Activated T-helper 1 cell treated with anti-CD3 and anti-CD28 coated beads, Interleukin-2, amount 50 U/mL, for 16 hours (primary cell): ENCODE measurements at regions not wholly inside any gene's neighbourhood (a gene's known extent, or its start where the extent isn't known, plus 50 kb on each side); places are given as distances from the start of the nearest gene placed in this dataset.
A peak's percentile ranks its signal among the peaks of the same experiment; 100 is the strongest.

Experiments used
- DNase-seq, 2 donors: peaks; one replicate each; pipeline ENCODE4 v3.0.0-alpha.2; 2020; ENCODE audit warnings: low read depth in 1 of 2, low spot score in 1 of 2

DNA sequence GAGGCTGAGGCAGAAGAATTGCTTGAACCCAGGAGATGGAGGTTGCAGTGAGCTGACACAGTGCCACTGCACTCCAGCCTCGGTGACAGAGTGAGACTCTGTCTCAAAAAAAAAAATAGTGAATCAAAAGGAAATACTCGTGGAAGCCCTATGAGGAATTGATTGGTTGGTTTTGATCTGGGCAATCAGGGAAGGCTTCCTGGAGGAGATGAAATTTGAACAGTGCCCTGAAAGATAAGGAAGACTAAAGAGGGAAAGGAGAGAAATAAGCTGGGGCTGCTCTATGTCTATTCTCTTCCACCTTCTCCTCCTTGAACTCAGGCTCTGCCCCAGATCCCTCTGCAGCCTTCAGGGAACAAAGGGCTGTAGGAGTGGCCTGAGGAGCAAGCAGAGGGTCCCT is 54.1 kb downstream of the IRF2BPL start:
- no peak for DNase-seq

DNA sequence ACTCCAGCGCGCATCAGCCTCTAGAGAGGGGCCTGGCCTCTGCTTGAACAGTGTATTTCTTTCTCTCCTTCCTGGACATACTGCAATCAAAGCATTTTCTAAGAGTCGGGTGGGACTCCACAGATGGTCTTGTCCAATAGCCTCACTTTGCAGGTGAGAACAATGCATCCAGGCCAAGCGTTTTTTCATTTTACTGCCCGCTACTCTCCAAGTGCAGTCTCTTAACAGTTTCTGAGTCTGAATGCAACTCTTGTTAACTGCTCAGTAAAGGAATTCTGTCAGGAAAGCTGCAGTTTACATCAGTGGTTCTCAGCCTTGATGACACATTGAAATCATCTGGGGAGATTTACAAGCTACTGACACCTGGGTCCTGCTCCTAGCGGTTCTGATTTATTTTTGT is 57.0 kb downstream of the IRF2BPL start:
- no peak for DNase-seq

DNA sequence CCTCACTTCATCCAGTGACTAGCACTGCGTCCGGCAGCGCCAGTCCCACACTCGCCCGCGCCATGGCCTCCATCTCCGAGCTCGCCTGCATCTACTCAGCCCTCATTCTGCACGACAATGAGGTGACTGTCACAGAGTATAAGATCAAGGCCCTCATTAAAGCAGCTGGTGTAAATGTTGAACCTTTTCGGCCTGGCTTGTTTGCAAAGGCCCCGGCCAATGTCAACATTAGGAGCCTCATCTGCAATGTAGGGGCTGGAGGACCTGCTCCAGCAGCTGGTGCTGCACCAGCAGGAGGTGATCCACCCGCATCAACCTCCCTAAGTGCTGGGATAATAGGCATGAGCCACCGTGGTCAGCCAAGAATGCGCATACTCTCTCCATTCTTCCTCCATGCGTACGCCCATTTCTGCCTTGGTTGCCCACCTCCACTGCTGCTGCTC is 59.9 kb downstream of the IRF2BPL start:
- no peak for DNase-seq

DNA sequence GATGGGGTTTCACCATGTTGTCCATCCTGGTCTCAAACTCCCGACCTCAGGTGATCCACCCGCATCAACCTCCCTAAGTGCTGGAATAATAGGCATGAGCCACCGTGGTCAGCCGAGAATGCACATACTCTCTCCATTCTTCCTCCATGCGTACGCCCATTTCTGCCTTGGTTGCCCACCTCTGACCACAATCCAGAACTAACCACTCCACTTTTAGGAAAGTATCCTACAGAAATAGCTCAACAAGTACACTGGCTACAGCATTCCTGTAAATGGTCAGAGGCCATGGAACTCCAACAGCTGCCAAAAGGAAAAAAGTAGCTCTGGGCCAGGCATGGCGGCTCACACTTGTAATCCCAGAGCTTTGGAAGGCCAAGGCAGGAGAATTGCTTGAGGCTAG is 60.7 kb downstream of the IRF2BPL start:
- no peak for DNase-seq

DNA sequence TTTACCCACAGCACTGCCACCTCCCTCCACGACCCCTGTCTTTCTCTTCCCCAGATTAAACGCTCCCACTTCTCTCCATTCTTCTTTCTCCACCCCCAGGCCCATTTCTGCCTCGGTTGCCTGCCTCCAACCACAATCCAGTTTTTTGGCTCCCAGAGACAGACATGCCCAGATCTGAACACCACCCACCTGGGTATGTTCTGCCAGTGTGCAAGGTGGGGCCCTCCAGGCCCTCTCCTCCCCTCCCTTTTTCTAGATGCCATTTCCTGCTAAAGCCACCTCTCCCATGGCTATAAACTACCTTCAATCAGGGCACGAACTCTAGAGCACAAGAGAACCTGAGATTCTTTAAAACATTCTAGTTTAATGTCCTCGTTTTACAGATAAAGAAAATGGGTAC is 63.3 kb downstream of the IRF2BPL start:
- DNase-seq: no peak

DNA sequence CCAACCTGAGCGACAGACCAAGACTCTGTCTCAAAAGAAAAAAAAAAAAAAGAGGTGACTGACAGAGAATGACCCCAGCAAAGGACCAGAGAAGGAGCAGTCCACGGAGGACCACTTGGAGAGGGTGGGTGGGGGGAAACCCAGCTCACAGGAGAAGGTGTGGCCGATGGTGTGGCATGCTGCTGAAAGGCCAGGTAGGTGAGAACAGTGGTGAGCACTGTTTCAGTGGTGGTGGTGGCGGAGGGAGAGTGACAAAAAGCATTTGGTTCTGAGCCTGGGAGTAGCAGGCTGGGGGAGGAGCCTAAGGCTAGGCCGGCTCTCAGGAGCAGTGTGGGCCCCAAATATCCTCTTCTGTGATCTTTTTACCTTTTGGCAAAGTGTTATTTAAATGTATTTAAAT is 63.8 kb downstream of the IRF2BPL start:
- no peak for DNase-seq

DNA sequence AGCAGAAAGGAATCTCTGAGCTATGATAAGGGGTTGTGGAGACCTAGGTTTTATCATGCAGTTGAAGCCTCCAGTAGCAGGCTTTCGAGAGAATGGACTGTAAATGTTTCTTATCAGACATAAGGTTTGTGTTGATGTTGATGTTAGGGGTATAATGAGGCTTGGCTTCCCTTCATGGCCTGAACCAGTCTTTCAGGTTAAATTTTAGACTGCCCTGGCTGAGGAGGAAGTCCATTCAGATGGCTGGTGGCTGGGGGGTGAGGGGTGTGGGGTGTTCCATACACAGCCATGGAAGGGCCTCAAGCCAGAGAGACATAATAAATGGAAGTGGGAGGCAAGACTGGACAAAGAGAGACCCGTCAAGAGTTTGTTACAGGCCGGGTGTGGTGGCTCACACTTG is 65.1 kb downstream of the IRF2BPL start:
- no peak for DNase-seq

DNA sequence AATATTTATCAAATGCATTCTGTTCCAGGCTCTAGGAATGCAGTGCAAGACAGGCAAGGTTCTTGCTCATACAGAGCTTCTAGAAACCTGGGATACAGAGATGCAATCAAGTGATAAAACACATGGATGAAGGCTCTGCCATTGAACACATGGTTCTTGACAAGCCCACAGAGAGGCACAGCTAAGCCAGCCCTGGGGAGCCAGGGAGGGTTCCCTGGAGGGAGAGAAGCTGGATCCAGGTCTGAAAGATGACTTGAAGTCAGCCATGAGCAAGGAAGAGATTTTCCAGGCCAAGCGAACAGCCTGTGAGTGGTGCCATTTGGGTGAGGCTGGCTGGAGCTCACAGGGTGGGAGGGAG is 66.2 kb downstream of the IRF2BPL start:
- no peak for DNase-seq

DNA sequence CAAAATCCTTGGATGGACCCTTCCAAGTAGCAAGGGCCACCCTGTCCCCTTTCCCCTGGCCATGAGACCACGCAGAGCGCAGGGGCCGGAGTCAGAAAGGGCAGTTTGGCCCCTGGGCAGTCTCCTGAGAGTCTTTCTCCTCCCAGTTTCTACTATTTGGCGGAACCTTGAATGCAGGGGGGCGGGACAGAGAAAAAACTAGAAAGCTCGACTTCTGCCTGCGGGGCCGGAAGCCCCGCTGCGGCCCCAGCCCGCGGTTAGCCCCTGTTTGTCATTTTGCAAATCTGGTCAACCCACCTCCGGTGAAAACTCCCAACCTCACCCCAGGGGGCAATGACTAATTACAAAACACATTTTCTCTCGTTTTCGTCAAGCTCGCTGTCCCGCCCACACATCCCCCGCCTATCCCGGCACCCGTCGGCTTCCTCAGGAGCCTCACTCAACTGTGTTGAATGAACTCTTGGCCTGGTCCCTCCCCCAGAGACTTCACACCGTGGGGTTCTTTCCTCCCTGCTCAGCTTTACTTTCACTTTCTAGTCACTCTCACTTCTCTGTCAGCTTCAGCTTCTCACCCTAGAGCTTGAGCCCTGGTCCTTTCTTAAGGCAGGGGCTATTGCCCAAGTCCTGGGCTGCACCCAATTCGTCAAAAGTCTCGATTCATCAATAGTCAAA is 66.7 kb downstream of the IRF2BPL start:
- DNase-seq: peak; percentile 81 to 92

DNA sequence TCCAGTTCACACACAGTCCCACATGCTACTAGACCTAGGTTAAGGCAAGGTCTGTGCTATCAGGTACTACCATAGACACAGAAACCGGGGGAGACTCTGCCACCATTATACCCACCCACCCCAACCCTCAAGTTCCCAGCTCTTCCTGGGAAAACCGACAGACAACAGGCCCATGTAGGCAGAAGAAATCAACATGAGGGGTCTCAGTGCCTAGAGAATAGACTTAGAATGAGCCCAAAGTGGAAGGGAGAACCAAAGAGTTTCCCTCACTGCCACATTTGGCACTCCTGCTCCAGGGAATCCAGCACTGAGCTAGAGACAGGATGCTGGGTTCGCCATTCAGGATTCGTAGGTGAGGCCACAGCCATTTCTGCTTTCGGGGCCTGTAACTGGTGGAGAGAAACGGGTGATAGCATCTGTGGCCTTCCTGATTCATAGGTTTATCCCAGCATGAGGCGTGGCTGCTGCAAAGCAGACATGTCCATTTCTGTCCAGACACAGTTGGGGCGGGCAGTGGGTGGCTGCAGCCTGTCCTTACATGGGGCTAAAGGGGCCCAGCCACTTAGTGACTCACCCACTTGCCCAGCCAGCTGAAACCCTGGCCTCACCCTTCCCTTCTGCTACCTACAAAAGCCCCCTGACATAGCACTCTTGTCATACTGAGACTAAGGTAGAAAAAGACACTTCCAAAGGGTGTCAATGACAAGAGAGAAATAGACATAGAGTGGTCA is 69.4 kb downstream of the IRF2BPL start:
- DNase-seq: no peak

DNA sequence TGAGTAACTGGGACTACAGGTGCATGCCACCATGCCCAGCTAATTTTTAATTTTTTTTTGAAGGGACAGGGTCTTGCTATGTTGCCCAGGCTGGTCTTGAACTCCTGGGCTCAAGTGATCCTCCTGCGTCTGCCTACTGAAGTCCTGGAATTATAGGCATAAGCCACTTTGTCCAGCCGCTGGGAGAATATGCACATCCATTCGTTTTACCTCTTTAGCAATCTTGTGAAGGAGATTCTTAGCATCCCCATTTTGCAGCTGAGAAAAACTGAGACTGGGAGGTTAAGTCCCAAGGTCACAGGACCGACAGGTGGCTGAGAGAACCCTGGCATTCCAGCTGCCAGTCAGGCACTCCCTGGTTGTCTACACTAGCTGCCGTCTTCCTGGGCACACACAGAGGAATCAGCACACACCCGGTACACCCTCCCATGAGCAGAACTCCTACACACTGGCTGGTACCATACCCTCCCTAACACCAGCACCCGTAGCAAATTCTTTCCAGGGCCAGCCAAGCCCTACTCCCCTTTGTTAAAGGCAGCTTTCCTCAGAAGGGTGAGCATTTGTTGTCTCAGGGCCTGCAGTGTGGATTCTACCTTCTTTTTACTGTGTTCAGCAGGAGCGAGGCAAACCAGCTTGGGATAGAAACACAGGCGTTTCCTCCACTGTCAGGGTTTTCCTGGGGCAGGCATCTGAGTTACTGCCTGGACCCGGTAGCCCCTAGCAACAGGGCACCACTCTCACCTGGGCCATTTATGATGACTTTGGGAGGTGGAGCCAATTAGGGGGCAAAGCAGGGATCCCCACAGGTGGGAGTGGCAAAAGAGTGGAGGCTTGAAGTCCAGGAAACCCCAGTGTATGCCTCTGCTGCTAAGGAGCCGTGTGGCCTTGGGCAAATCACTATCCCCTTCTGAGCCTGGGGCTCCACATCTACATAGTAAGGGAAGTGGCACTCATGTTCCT is 70.2 kb downstream of the IRF2BPL start:
- DNase-seq: no peak

DNA sequence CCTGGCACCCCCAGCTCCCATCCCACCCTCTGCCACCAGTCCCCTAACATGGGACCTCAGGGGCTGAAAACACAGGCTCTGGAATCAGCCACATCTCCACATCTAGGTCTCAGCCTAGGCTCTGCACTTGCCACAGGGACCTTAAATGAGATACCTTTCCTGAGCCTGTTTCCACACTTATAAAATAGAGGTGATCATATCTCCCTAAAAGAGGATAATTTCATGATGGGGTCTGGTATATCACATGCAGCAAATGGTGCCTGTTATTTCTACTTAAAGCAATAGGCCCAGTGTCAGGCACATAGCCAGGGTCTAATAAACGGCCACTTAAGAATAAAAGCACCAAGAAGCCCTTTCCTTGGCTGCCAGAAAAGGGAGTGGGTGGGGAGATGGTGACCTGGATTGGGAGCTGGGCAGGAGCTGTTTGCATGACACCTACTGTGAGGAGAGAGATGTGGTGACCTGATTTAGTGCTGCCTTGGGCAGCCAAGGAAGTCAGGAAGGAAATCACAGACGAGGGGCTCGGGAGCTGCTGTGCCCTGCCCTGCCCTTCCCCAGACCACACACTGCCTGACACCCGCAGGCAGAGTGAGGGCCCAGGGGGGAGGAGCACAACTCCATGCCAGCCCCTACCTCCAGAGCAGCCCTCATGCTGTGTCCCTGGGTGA is 71.2 kb downstream of the IRF2BPL start:
- no peak for DNase-seq

DNA sequence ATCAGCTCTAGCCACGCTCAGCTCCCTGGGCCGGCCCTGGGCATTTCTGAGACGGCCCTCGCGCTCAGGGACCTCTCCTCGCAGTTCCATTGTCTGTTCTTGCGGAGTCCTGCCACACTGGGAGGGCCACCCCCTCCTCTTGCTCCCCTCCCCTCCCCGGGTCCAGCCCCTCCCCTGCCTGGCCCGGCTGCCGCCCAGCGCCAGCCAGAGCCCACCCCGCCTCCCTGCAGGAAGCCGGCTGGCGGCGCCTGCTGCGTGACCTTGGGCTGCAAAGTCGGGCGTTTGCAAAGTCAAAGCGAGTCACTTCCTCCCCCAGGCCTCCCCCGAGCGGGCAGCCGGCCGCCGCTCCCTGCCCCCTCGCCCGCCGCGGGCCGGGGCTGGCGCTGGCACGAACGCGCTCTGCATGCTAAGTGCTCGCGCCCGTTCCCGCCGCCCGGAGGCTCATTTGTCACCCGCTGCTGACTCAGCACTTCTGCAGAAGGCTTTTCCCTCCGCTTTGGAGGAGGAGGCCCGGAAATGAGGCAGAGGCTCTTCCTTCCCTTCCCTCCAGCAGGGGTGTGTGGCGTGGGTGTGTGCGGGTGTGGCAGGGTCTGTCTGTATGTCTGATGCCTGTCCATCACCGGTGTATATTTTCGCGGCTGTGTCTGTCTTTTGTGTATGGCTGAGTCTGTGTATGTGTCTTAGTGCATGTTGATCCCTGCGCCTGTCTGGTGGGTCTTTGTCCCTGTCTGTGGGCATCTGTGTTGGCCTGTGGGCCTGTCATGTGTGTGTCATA is 72.0 kb downstream of the IRF2BPL start:
- peak; percentile 67 to 80 for DNase-seq

DNA sequence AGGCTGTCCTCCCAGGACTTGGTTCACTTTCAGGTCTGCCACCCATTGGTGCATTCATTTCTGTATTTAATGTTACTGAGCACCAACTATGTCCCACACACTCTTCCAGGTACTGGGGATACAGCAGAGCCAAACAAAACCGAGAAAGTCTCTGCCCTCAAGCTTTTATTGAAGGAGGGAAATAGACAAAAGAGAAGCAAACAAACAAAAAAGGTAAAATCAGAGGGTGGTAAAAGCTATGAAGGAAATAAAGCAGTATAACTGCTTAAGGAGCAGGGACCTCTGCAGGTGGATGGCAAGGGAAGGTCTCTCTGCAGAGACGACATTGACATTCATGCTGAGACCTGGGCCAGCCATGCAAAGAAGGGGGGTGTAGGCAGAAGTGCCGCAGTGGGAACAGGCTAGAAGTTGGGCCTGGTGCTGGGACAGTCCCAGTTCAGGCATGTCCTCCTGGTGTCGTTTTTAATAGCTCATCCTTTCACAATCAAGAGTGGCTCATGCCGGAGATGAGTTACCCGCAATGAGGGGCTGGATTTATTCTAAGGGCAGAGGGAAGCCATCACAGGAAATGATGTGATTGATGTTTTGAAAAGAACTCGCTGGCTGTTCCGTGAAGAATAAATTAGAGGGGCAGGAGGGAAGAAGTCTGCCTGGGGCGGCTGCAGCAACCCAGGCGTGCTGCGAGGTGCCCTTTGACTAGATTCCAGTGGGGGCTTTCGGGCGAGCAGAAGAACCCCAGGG is 72.8 kb downstream of the IRF2BPL start:
- DNase-seq: peak in 1 of 2 donors; percentile 37

DNA sequence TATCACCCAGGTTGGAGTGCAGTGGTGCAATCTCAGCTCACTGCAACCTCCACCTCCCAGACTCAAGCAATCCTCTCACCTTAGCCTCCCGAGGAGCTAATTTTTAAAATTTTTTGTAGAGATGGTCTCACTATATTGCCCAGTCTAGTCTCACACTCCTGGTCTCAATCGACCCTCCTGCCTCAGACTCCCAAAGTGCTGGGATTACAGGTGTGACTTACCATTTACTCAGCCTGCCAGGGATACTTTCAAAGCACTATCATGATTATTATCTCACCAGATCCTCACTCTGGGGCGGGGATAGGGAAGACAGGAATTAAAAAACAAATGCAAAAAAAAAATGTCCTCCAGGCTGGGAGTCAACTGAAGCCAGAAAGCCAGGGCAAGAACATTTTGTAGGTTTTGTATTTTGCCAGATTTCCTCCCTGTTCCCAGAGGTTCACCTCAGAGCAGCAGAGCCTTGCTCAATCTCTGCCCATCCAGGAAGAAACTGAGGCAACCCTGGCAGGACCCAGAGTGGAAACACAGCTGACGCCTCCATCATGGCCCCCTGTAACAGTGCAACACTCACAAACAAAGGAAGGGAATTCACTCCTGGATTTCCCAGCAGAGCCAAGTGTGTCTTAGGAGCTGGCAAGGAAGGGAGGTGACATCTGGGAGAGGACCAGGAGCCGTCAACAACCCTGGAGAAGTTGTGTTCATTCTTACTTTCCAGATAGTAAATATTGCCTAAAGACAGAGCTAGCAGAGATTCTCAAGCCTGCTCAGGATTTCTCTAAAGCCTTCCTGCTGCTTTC is 73.9 kb downstream of the IRF2BPL start:
- DNase-seq: no peak

DNA sequence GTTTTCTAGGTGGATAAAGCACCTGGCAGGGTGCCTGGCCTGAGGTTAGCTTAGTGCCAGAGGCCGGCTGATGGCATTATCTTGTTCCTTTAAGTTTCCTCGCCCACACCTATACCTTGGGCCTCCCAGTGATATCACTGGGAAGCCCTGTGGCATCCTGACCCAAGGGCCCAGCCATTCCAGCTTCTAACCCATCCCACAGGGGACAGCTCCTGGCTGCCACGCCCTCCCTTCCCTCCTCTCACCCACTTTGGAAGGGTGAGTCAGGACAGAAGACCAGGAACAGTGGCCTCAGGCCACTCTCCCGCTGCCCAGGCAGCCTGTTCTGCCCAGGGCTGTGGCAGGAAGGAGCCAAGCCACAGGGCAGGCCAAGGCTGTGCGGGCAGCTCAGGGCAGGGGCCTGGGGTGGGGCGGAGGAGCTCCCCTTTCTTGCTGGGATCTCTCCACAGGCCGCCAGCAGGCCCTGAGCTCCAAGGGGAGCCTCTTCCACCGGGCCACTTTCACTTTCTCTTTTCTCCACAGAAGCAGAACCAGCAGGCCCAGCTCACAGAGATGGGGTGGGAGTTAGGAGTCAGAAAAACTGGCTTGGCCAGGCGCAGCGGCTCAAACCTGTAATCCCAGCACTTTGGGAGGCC is 75.1 kb downstream of the IRF2BPL start:
- DNase-seq: peak in 1 of 2 donors; percentile 18

DNA sequence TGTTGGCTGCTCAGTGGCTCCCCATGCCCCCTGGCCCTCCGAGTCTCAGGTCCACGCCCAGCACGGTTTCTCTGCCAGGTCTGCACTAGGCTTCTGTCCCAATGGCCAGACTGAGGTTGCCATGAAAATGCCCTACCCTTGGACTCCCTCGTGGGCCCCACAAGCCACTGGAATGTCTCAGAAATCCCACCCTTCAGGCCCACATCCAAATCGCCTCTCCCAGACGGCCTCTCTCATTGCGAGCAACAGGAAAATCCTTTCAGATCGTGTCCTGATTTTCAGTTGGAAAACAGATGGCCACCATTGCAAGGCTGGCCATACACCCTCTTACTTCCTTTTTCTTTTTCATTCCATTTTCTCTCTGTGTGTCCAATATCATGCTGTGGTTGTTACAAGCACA is 77.3 kb downstream of the IRF2BPL start:
- no peak for DNase-seq
